AG10803 (cell line): ENCODE measurements at regions not wholly inside any gene's neighbourhood (a gene's known extent, or its start where the extent isn't known, plus 50 kb on each side); places are given as distances from the start of the nearest gene placed in this dataset.

Experiments
- DNase-seq: peaks from one replicate; pipeline ENCODE4 v3.0.0; 2010; ENCODE audit warnings: low read depth
- H3K4me3 ChIP-seq: 2 replicates; pipeline ENCODE4 v1.5.1; 2011; ENCODE audit warnings: mild to moderate bottlenecking, low read length, control low read depth
- TF ChIP-seq, protein P1 (sequence below): conservative IDR thresholded peaks from 2 replicates; pipeline ENCODE4 v1.5.1; 2011; ENCODE audit warnings: mild to moderate bottlenecking, low read length, control low read depth, inconsistent platforms

DNA sequence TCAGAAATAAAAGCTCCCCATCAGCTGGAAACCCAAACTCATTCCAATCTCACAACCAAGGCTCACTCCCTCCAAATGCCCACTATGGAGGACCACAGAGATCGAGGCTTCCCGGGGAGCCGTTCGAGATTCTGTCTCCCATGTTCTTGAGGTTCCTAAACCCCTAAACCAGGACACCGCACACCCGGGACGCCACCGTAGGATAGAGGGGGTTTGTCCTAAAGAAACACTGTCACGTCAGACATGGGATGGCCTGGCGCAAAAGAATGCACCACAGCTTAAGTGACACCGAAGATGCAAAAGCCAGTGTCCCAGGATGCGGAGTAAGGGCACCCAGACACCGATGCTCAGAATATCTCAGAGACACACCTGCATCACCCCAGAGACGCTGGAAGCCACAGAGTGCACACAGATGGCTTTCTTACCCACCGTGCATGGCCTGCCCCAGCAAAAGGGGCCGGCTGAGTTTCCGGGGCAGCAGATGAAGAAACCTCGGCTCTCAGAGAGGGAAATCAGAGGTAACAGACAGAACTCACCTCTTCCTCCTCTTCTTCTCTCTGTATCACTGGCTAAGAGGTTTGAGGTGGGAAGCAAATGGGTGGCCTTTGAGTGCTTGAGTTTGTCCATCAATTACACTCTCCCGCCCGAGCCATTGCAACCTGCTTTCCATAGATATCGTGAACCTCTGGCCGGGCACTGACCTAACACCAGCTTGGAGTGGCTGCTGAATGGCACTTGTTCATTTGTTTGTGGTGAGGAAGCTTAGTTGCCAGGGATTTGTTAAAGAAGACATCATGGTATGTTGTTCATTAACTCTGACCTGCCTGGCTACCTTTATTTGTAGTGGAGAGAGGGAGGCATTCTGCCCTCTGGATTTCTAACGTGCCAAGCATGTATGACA is 65.1 kb upstream of the TNRC6C start:
- no peak overlapping the region for H3K4me3 ChIP-seq
- TF ChIP-seq, protein P1, sequence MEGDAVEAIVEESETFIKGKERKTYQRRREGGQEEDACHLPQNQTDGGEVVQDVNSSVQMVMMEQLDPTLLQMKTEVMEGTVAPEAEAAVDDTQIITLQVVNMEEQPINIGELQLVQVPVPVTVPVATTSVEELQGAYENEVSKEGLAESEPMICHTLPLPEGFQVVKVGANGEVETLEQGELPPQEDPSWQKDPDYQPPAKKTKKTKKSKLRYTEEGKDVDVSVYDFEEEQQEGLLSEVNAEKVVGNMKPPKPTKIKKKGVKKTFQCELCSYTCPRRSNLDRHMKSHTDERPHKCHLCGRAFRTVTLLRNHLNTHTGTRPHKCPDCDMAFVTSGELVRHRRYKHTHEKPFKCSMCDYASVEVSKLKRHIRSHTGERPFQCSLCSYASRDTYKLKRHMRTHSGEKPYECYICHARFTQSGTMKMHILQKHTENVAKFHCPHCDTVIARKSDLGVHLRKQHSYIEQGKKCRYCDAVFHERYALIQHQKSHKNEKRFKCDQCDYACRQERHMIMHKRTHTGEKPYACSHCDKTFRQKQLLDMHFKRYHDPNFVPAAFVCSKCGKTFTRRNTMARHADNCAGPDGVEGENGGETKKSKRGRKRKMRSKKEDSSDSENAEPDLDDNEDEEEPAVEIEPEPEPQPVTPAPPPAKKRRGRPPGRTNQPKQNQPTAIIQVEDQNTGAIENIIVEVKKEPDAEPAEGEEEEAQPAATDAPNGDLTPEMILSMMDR: no peak
- no peak for DNase-seq

DNA sequence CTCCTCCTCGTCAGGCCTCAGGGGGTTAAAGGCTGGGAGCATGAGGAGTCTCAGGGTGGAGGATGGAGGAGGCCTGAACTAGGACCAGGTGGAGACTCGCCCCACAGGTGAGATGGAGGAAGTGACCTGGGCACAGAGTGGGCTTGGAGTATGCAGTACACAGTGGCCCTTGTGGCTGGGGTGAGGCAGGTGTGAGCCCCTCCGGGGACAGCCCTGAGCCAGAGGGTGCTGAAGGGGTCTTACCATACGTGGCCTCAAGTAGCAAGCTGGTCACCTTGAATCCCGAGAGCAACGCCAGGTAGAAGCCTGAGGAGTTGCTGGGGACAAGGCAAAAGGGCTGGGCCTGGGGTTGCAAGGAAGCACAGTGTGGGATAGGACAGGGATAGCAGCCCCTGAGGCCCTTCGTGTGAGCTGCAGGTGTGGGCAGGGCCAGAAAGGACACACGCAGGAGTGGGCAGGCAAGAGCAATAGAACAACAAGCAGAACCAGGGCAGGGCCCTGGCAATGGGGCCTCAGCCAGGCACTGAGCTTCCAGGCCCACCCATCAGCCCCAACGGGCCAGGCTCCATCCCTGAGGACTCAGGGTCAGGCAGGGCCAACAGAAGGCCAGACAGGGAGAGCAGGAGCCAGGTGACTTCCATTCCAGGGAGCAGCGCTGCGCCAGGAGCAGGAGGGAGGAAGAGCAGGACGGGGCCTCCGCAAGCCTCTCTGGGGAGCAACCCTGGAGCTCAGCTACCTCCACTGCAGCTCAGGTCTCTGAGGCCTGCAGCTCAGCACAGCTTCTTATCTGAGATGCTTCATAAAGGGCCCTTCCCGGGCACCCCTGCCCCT is 64.2 kb upstream of the TNRC6C start:
- TF ChIP-seq, protein P1: no peak

DNA sequence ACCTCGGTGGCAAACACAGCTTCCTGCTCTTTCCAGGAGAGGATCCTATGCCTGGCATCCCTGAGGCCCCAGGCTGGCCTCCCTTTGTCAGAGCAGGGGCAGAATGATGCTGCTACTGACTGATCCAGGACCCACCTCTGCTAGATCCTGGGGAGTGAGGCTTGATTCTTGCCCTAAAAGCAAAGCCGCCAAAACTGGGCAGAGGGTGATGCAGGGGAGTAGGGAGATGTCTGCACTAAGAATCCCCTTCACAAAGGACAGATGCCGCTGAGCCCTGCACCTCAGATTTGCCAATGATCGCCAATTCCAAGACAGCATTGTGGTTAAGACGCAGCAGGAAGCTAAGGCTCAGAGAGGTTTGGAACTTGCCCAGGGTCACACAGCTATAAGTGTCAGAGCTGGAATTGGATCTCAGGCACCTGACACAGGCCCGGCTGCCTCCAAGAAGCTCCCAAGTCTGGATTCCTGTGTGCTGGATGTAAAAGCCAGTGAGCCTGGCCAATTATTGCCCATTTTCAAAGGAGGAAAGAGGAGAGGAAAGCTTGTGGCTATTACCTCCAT is 60.7 kb upstream of the TNRC6C start:
- DNase-seq: no peak
- no peak overlapping the region for H3K4me3 ChIP-seq
- TF ChIP-seq, protein P1: no peak

More for the DNA sequence above, 64.2 kb upstream of the TNRC6C start:
- H3K4me3 ChIP-seq: no peak overlapping the region
- no peak for DNase-seq

DNA sequence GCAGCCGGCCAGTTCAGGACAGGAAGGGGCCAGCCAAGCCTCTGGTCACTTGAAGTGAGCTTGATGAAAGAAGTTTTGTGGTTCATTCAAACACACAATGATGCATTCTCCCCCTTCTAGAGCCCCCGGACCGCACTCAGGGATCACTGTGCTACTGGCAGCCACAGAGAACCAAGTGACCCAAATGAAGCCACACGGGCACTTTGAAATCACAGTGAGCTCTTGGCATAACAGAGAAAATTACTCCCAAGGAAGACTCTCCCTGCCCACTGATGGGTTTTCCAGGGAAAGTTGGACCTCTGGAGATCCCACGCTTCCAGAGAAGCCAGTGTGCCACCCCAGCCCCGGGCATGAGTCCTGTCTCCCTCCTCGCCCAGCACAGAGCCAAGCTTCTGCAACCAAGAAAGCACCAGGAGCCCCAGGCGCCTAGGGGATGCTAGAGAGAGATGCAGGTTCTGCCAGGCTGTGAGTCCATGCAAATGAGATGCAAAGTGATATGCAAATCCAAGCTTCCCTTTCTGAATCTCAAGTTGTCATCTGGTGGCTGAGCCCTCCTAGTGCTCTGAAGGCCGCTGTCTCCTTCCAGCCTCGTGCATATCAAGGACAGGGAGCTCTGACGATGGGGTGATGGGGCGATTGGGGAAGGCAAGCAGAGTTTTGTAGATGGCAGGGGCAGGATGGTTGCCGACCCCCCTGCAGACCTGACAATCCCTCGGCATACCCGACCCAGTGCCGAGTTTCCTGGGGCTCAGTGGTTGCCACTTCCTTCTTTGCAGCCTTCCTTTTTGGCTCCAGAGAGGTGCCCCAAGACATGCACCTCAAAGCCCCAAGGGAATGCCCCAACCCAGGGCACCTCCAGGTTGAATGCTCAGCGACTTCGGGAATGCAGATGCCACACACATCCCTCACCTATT is 59.7 kb upstream of the TNRC6C start:
- TF ChIP-seq, protein P1: no peak
- H3K4me3 ChIP-seq: no peak overlapping the region
- DNase-seq: no peak

DNA sequence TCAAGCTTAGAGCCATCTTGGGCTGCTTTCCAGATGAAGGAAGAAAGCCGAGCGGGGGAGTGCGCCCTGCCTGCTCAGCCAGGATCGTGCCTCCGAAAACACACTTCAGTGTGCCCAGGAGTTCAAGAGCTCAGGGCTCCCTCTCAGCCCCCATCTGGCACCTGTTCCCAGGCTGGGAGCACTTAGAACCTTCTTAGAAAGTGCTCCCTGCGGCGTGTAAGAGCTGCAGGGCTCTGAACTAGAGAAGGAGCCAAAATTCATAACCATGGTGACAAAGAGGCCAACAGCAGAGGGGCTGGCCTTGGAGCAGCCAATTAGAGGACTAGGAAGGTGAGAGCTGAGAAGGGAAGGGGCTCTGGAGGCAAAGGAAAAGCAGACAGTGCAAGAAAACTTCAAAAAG is 59.0 kb upstream of the TNRC6C start:
- DNase-seq: no peak
- TF ChIP-seq, protein P1: no peak
- no peak overlapping the region for H3K4me3 ChIP-seq

DNA sequence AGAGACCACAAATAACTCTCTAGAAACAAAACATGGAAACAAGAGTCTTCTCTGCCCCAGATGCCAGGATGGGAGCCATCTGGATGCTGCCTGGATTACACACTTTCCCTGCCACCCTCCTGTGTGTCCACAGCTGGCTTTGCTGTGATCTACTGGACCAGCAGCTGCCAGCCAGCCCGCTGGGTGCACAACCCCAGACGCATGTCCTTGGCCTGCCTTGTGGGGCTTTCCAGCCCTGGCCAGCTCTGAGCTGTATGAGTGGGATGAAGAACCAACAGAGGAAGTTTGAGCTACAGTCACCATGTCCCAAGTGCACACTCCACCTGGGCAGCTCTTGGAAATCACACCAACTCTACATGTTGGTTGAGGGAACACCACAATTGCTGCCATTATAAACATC is 57.0 kb upstream of the TNRC6C start:
- H3K4me3 ChIP-seq: no peak overlapping the region
- DNase-seq: no peak
- TF ChIP-seq, protein P1: no peak
